ENCODE measurements at regions not wholly inside any gene's neighbourhood (a gene's known extent, or its start where the extent isn't known, plus 50 kb on each side); places are given as distances from the start of the nearest gene placed in this dataset.

DNA sequence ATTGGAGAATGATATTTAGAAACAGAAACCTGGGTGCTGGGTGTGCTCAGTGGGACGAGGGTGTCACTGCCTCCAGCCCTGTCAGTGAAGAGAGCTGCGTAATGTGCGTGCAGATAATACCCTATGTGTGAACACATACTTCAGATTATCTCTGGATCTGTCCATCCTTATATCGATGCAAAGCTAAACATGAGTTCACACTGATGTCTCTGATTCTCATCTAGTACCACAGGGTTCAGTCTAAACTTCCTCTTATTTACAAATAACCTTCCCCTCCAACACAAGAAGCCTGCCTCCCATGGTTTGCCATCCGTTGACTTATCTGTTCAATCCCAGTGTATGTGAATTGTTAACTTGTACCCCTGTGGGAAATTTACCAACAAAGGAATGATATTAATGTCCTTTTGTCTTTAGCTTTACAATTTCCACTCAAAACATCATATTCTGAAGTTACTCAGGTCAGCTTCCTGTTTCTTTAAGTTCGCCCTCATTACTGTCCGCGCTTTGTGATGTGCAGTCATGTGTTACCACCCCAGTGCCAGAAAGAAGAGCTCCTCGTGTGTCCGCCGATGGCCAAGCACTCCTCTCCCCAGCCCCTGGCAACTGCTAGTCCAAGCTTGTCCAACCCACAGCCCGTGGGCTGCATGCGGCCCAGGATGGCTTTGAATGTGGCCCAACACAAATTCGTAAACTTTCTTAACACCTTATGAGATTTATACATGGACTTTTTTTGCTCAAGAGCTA lies 108.2 kb downstream of the RTP5 start:
- DNase-seq (ENCODE audit: low read depth): no peak
- no peak overlapping the region for H3K4me3 ChIP-seq (ENCODE audit: low read length)
- TF ChIP-seq, protein P1, sequence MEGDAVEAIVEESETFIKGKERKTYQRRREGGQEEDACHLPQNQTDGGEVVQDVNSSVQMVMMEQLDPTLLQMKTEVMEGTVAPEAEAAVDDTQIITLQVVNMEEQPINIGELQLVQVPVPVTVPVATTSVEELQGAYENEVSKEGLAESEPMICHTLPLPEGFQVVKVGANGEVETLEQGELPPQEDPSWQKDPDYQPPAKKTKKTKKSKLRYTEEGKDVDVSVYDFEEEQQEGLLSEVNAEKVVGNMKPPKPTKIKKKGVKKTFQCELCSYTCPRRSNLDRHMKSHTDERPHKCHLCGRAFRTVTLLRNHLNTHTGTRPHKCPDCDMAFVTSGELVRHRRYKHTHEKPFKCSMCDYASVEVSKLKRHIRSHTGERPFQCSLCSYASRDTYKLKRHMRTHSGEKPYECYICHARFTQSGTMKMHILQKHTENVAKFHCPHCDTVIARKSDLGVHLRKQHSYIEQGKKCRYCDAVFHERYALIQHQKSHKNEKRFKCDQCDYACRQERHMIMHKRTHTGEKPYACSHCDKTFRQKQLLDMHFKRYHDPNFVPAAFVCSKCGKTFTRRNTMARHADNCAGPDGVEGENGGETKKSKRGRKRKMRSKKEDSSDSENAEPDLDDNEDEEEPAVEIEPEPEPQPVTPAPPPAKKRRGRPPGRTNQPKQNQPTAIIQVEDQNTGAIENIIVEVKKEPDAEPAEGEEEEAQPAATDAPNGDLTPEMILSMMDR (conservative IDR thresholded peaks at IDR 0.05; ENCODE audit: low read depth, low read length): no peak

DNA sequence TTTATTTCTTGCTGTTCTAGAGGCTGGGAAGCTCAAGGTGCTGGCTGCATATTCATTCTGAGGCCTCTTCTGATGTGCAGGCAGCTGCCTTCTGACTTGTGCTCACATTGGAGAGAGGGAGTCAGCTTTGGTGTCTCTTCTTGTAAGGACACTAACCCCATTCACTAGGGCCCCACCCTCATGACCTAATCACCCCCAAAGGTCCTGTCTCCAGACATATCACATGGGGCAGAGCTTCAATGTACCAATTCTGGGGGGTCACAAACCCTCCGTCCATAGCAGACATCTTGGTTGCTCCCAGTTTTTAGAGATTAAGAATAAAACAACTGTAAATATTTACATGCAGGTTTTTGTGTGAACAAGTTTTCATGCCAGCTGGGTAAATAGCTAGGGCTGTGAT lies 109.1 kb downstream of the RTP5 start:
- no peak overlapping the region for H3K4me3 ChIP-seq (ENCODE audit: low read length)
- TF ChIP-seq, protein P1 (conservative IDR thresholded peaks at IDR 0.05; ENCODE audit: low read depth, low read length): no peak
- DNase-seq (ENCODE audit: low read depth): no peak

DNA sequence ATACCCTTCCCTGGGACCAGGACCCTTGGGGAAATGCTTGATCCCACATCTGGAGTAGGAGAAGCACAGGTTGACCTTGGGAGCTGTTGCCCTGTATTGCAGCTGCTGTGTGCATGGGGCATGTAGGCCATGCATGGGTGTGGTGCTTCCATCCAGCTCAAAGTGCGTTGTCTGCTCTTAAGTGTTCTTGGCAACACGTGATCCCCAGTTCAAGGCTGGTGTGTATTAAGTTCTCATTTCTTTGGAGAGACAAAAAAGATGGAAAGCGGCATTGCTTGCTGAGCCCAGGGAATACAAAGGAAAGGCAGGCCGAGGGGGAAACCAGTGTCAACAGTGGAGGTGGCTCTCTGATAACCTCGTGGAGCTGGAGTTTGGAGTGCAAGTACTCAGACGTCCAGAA lies 110.7 kb downstream of the RTP5 start:
- no peak overlapping the region for H3K4me3 ChIP-seq (ENCODE audit: low read length)
- TF ChIP-seq, protein P1 (conservative IDR thresholded peaks at IDR 0.05; ENCODE audit: low read depth, low read length): no peak
- DNase-seq (ENCODE audit: low read depth): no peak

DNA sequence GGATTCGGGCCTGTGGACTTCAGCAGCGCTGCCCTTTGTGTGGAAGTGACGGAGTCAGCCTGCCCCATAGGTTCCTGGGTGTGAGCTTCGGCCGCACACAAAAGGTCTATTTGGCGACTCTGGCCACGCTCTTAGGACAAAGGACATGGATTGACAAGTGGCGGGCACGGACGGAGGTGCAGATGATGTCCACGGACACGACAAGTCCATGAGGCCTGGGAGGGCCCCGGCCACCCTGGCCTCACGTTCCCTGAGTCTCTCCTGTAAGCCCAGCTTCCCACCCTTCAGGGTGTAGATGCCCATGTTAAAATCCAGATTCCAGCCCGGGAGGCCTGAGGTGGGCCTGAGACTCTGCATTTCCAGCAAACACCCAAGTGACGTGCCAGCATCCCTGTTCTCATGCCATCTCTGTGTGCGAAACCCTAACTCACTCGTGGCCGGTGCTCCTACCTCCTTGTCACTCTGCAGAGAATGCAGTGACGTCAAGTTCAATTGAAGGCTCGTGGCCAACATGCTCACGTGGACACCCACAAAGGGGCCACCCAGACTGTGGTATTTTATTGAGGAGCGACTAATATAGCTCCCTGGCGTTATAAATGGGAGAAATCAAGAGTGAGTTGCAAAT lies 111.7 kb downstream of the RTP5 start:
- TF ChIP-seq, protein P1 (conservative IDR thresholded peaks at IDR 0.05; ENCODE audit: low read depth, low read length): no peak
- no peak for DNase-seq (ENCODE audit: low read depth)
- H3K4me3 ChIP-seq (ENCODE audit: low read length): no peak overlapping the region

DNA sequence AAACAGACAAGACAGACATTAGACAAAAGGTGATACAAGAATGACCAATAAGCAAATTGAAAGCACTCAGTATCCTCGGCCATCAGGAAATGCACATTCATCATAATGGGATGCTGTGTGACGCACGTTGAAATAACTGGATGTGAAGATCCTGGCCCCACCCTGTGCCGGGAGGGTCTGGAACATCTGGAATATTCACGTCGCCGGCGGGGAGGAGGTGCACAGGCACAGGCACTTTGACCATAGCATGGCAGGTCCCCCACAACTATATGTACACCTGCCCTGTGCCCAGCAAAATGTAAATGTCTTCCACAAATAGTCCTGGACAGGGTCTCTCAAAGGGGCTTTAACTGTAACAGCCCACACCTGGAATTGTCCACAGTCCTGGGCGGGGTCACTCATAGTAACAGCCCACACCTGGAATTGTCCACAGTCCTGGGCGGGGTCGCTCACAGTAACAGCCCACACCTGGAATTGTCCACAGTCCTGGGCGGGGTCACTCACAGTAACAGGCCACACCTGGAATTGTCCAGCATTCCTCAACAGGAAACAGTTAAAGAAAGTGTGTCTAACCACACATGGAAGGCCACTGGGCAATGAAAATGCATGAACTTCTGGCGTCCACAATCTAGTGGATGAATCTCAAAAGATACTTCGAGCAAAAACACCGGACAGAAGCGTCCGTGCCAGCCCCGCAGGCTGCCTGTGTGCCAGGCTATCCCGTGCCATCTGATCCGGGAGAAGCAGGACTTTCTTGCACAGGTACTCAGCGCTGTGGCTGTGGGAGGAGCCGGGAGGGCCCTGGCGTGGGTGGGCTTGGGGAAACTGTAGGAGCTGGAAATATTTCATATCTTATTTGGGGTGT lies 113.4 kb downstream of the RTP5 start:
- no peak for DNase-seq (ENCODE audit: low read depth)
- TF ChIP-seq, protein P1 (conservative IDR thresholded peaks at IDR 0.05; ENCODE audit: low read depth, low read length): no peak
- no peak overlapping the region for H3K4me3 ChIP-seq (ENCODE audit: low read length)

DNA sequence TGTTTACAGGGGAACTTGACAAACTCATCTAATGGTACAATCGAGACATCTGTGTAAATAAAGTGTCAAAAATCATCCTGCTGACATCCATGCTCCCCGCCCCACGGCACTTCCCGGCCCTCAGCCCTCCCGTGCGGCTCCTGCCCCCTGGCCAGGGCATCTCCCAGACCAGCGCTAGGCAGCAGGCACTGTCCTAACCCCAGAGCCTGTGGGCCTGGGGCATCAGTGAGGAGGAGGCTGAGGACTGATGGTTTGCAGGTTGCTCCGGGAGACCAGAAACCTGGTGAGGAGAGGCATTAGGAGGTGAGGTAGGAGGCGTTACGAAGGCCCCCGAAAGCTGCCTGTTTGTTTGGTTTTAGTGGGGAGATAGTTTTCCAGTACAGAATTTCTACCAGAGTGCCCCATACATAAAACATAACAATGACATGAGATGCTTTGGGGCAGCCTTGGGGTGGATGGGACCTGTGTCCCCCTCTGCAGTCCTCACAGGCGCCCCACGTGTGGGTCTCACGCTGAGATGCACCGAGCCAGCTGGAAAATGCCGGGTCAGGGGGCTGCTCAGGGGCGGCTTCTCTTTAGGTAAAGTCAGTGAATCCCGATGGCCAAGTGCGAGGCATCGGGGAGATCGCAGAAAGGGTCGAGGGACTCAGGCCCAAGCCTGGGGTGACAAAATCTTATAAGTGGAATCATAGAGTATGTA lies 114.2 kb downstream of the RTP5 start:
- DNase-seq (ENCODE audit: low read depth): no peak
- TF ChIP-seq, protein P1 (conservative IDR thresholded peaks at IDR 0.05; ENCODE audit: low read depth, low read length): no peak
- H3K4me3 ChIP-seq (ENCODE audit: low read length): no peak overlapping the region
